Motor neuron (in vitro differentiated cells): ENCODE measurements at regions not wholly inside any gene's neighbourhood (a gene's known extent, or its start where the extent isn't known, plus 50 kb on each side); places are given as distances from the start of the nearest gene placed in this dataset.
"Not testable (repeated sequence)": the region's sequence is repeated elsewhere in the genome, so short reads cannot be mapped to it uniquely, and the experiment has no call there.

Source experiments
- ATAC-seq, 8 experiments: fragments of 200-7000 bp; cut with Tn5 transposase; replicated peaks in 6 of 8; 2 replicates each; pipeline ENCODE4 v1.8.0; 2021; ENCODE audit warnings: mild to moderate bottlenecking in 8 of 8, moderate library complexity in 8 of 8
- H3K27ac ChIP-seq, 2 donors: fragments of 250-450 bp; sonication (Bioruptor Pico); 2 replicates each; pipeline ENCODE4 v1.9.0; 2021; ENCODE audit warnings: antibody characterized with exemption in 2 of 2, mild to moderate bottlenecking in 2 of 2, moderate library complexity in 1 of 2
- H3K4me1 ChIP-seq, 2 donors: fragments of 250-450 bp; sonication (Bioruptor Pico); replicated peaks in 1 of 2; 2 replicates each; pipeline ENCODE4 v1.6.1; 2021; ENCODE audit warnings: antibody characterized with exemption in 2 of 2, mild to moderate bottlenecking in 2 of 2, moderate library complexity in 1 of 2
- H3K4me3 ChIP-seq, 5 donors: fragments of 250-450 bp; sonication (Bioruptor Pico); 2 replicates each; pipeline ENCODE4 v1.9.0; 2021; ENCODE audit warnings: antibody characterized with exemption in 5 of 5, mild to moderate bottlenecking in 5 of 5, moderate library complexity in 4 of 5
- WGBS, 10 experiments: fragments of 450-650 bp; shearing (Covaris generic); methylation state at CpG; one replicate each; pipeline ENCODE4 v1.0.0; 2022; 5-methylcytosine and 5-hydroxymethylcytosine counted together
- in situ Hi-C, 9 experiments: fragments of 400-800 bp; cut with MboI; loops; one replicate each; pipeline ENCODE4 v1.15.0; 2021; ENCODE audit warnings: low sequenced_read_pairs in 9 of 9, low pct_unique_long_range_greater_than_20kb in 2 of 9; ENCODE audit not compliant: unreplicated experiment in 9 of 9

GRCh38 chr11:28798286-28798685, 690.1 kb downstream of the METTL15 start:
- no peaks in the 10 kb centered on the region for H3K4me1 ChIP-seq
- no peak overlapping the region for H3K4me3 ChIP-seq
- ATAC-seq: no peak
- no peak overlapping the region for H3K27ac ChIP-seq
- in situ Hi-C loops: no loop called here
- 9 to 100% (median 77%) methylated on average over 1 to 2 of the region's 2 CpGs for WGBS, 10 experiments

GRCh38 chr11:28797536-28797935, 689.3 kb downstream of the METTL15 start:
- no peaks in the 10 kb centered on the region for H3K4me1 ChIP-seq
- in situ Hi-C loops: no loop called here
- no peak for ATAC-seq
- H3K4me3 ChIP-seq: no peak overlapping the region
- no peak overlapping the region for H3K27ac ChIP-seq
- 0 to 100% (median 24%) methylated on average over 1 to 3 of the region's 3 CpGs for WGBS, 10 experiments

- no peaks in the 10 kb centered on the region for H3K4me1 ChIP-seq
- H3K4me3 ChIP-seq: no peak overlapping the region
- ATAC-seq: no peak
- no peak overlapping the region for H3K27ac ChIP-seq
- in situ Hi-C loops: no loop called here
Measured at GRCh38 chr11:28794405-28794804, 686.2 kb downstream of the METTL15 start.

- H3K4me3 ChIP-seq: no peak overlapping the region
- no peaks in the 10 kb centered on the region for H3K4me1 ChIP-seq
- WGBS, 10 experiments: 0 to 100% (median 30%) methylated on average over 1 to 4 of the region's 8 CpGs; no CpG with 5 or more reads in 2 of the 10 experiments
- in situ Hi-C loops: no loop called here
- peak in 1 of 8 experiments; percentile 25 for ATAC-seq
- no peak overlapping the region for H3K27ac ChIP-seq
Measured at GRCh38 chr11:28793282-28793738, 685.1 kb downstream of the METTL15 start.

- Histone ChIP-seq H3K4me3 (no peak overlapping the region), H3K27ac (no peak overlapping the region), H3K4me1 (no peaks in the 10 kb centered on the region)
- no peak for ATAC-seq
- WGBS, 10 experiments: 0 to 67% (median 60%) methylated on average over 1 to 2 of the region's 2 CpGs; no CpG with 5 or more reads in 5 of the 10 experiments
- in situ Hi-C loops: no loop called here
Measured at GRCh38 chr11:28792856-28793255, 684.7 kb downstream of the METTL15 start.

- whole genome bisulfite sequencing, 10 experiments: 0 to 86% (median 68%) methylated on average over 1 to 2 of the region's 2 CpGs
Measured at GRCh38 chr11:28787897-28788296, 679.7 kb downstream of the METTL15 start.

GRCh38 chr11:28777126-28777525, 668.9 kb downstream of the METTL15 start:
- in situ Hi-C loops: no loop called here
- no peak overlapping the region for H3K27ac ChIP-seq
- 59 to 96% (median 81%) methylated on average over 2 to 6 of the region's 6 CpGs; no CpG with 5 or more reads in 1 of the 10 experiments for WGBS, 10 experiments
- H3K4me3 ChIP-seq: no peak overlapping the region
- H3K4me1 ChIP-seq: no peaks in the 10 kb centered on the region
- no peak for ATAC-seq

More at GRCh38 chr11:28787897-28788296, 679.7 kb downstream of the METTL15 start:
- in situ Hi-C loops, H3K4me1 ChIP-seq, ATAC-seq, H3K4me3 ChIP-seq, H3K27ac ChIP-seq: not testable (repeated sequence)

GRCh38 chr11:28773606-28774005, 665.4 kb downstream of the METTL15 start:
- no peak overlapping the region for H3K4me3 ChIP-seq
- ATAC-seq: no peak
- H3K4me1 ChIP-seq: no peaks in the 10 kb centered on the region
- in situ Hi-C loops: no loop called here
- 60 to 100% (median 100%) methylated on average over 1 of the region's 1 CpG; no CpG with 5 or more reads in 7 of the 10 experiments for WGBS, 10 experiments
- no peak overlapping the region for H3K27ac ChIP-seq

GRCh38 chr11:28770806-28771205, 662.6 kb downstream of the METTL15 start:
- no peak for ATAC-seq
- in situ Hi-C loops: no loop called here
- no peaks in the 10 kb centered on the region for H3K4me1 ChIP-seq
- H3K4me3 ChIP-seq: no peak overlapping the region
- H3K27ac ChIP-seq: no peak overlapping the region
- 0 to 100% (median 83%) methylated on average over 1 of the region's 1 CpG; no CpG with 5 or more reads in 4 of the 10 experiments for WGBS, 10 experiments

- no peak for ATAC-seq
- WGBS, 10 experiments: 0 to 100% (median 40%) methylated on average over 1 of the region's 1 CpG; no CpG with 5 or more reads in 1 of the 10 experiments
- H3K4me1 ChIP-seq: no peaks in the 10 kb centered on the region
- H3K27ac ChIP-seq: no peak overlapping the region
- H3K4me3 ChIP-seq: no peak overlapping the region
- in situ Hi-C loops: no loop called here
Measured at GRCh38 chr11:28767574-28767973, 659.4 kb downstream of the METTL15 start.

- 0 to 92% (median 61%) methylated on average over 1 of the region's 1 CpG for WGBS, 10 experiments
- Histone ChIP-seq H3K4me1 (no peaks in the 10 kb centered on the region), H3K4me3 (no peak overlapping the region), H3K27ac (no peak overlapping the region)
- in situ Hi-C loops: no loop called here
- ATAC-seq: no peak
Measured at GRCh38 chr11:28763876-28764275, 655.7 kb downstream of the METTL15 start.

- Histone ChIP-seq H3K4me3 (no peak overlapping the region), H3K27ac (no peak overlapping the region), H3K4me1 (no peaks in the 10 kb centered on the region)
- no peak for ATAC-seq
- 25 to 90% (median 53%) methylated on average over 1 of the region's 1 CpG; no CpG with 5 or more reads in 4 of the 10 experiments for WGBS, 10 experiments
- in situ Hi-C loops: no loop called here
Measured at GRCh38 chr11:28763151-28763550, 655.0 kb downstream of the METTL15 start.

GRCh38 chr11:28760676-28761390, 652.6 kb downstream of the METTL15 start:
- no peak for ATAC-seq
- no peaks in the 10 kb centered on the region for H3K4me1 ChIP-seq
- 37 to 95% (median 86%) methylated on average over 3 to 8 of the region's 8 CpGs for WGBS, 10 experiments
- no peak overlapping the region for H3K4me3 ChIP-seq
- H3K27ac ChIP-seq: no peak overlapping the region
- in situ Hi-C loops: no loop called here

GRCh38 chr11:28759311-28759710, 651.1 kb downstream of the METTL15 start:
- Histone ChIP-seq H3K27ac (no peak overlapping the region), H3K4me1 (no peaks in the 10 kb centered on the region), H3K4me3 (no peak overlapping the region)
- in situ Hi-C loops: no loop called here
- no peak for ATAC-seq
